Cardiac fibroblast (primary cell): ENCODE measurements at regions not wholly inside any gene's neighbourhood (a gene's known extent, or its start where the extent isn't known, plus 50 kb on each side); places are given as distances from the start of the nearest gene placed in this dataset.

Source experiments
- DNase-seq, 2 donors: peaks; one replicate each; pipeline versions ENCODE4 v3.0.0 to v3.0.0-alpha.2; 2010; ENCODE audit warnings: low read depth in 2 of 2
- H3K4me3 ChIP-seq, 2 donors: replicated peaks in 1 of 2; 1 replicate in 1 of 2; 2 replicates in 1 of 2; pipeline ENCODE4 v1.5.1; 2011; ENCODE audit warnings: low read depth in 2 of 2, low read length in 2 of 2, mild to moderate bottlenecking in 2 of 2, moderate library complexity in 1 of 2
- TF ChIP-seq, protein P1 (sequence below): IDR thresholded peaks from one replicate; pipeline ENCODE4 v1.5.1; 2011; ENCODE audit warnings: low read depth, mild to moderate bottlenecking, low read length, inconsistent platforms

DNA sequence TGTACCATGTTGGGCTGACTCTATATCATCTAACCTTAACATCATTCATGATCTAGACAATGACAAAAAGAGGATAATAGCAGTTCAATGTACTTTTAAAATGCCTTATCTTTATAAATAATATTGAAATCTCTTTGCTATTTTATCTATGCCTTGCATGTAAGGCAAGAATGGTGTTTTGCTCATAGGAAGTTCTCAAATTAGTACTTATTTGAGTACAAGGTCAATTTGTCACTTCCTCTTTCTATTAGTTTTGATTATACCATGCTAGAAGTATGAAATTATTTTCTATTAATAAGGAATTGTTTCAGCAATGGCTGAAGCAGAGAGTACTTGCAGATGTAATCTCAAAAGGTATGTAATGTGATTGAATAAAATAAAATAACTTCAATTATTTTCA lies 1285.4 kb upstream of the TENM4 start:
- no peak for DNase-seq

DNA sequence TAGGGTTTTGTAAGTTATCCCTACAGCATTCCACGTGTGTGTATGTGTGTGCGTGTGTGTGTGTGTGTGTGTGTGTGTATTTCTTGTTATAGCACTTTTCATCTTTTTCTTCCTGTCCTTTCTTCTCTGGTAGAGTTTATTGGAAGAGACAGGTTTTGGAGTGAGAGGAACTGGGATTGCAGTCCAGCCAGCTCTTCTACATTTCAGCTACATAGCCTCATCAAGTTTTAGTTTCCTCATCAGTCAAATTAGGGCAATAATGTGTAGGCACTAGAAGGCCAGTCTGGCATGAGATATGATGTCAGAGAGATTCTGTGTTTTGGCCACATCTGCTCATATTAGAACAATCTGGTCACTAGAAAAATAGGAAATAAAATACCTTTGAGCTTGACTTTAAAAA lies 1283.5 kb upstream of the TENM4 start:
- DNase-seq: no peak
- no peak overlapping the region for H3K4me3 ChIP-seq
- TF ChIP-seq, protein P1, sequence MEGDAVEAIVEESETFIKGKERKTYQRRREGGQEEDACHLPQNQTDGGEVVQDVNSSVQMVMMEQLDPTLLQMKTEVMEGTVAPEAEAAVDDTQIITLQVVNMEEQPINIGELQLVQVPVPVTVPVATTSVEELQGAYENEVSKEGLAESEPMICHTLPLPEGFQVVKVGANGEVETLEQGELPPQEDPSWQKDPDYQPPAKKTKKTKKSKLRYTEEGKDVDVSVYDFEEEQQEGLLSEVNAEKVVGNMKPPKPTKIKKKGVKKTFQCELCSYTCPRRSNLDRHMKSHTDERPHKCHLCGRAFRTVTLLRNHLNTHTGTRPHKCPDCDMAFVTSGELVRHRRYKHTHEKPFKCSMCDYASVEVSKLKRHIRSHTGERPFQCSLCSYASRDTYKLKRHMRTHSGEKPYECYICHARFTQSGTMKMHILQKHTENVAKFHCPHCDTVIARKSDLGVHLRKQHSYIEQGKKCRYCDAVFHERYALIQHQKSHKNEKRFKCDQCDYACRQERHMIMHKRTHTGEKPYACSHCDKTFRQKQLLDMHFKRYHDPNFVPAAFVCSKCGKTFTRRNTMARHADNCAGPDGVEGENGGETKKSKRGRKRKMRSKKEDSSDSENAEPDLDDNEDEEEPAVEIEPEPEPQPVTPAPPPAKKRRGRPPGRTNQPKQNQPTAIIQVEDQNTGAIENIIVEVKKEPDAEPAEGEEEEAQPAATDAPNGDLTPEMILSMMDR: no peak

More for the DNA sequence above, 1285.4 kb upstream of the TENM4 start:
- no peak overlapping the region for H3K4me3 ChIP-seq
- TF ChIP-seq, protein P1: no peak

DNA sequence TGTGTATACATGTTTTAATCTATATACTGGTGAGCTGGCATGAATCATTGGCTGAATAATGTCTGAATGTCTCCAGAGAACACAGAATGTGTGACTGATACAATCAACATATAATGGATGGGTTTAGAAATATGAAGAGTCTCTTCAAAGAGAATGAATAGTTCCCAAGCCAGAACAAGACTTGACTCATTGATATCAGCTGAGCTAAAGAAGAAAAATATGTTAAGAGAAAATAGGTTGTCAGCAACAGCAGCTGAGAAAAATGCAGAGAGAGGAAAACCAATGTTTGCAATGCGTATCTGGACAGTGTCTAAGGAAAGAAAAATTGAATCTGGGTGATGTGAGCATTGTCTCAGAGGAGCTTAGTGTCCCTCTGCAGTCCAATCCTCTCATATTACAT lies 1281.8 kb upstream of the TENM4 start:
- DNase-seq: peak; percentile 41 to 57
- TF ChIP-seq, protein P1: no peak
- no peak overlapping the region for H3K4me3 ChIP-seq

DNA sequence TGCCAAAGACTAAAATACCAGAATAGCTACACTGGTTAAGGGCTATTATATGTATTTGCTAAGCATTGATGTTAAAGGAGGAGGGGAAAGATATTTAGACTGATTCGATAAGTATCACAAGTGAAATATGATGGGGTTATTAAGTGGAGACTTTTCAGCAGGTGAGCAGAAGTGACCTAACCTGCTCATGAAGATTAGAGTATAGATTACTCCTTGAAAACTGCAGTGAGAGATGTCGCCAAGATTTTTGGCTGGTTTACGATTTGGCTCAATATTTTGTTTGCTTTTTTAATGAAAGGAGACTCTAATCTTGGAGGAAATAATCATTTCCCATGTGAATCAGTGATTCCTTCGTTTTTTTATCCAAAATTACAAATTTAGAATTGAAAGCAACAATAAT lies 1279.5 kb upstream of the TENM4 start:
- no peak overlapping the region for H3K4me3 ChIP-seq
- DNase-seq: no peak
- TF ChIP-seq, protein P1: no peak

DNA sequence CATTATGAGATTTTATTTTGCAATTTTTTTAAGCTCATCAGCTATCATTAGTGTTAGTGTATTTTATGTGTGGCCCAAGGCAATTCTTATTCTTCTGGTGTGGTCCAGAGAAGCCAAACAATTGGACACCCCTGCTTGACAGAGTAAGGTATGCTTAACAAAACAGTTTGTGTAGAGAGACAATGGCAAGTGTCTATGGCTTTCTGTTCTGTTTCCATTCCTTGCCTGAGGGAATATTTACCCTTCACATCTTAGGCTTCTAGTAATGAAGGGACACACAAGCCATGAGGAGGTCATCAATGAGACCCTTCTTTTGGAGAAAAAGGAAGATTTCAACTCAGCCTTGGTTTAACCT lies 1278.4 kb upstream of the TENM4 start:
- TF ChIP-seq, protein P1: no peak
- no peak for DNase-seq

DNA sequence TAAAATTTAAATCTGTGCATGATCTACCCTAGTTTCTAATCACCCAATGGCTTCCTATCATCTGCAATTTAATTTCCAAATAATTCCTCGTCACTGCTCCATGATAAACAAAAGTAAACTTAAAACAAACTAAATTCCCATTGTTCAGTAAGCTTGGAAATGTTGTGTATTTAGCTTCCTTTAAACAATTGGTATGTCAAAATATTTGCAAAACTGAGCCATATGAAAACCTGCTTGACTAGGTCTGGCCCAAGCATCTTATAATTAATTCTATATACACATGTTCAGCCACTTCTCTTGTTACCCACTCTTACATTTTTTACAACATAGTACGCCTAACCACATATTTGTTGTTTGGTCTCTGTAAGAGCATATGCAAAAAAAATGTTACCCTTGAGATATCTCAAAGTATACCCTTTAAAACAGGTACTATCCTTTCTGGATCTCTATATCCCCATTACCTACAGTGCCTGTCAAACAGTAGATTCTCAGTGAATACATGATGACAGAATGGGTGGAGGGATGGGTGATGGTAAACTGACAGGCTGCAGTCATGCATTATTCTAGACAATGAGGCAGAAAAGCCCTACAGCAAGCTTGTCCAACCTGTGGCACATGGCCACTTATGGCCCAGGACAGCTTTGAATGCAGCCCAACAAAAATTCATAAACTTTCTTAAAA lies 1277.9 kb upstream of the TENM4 start:
- TF ChIP-seq, protein P1: no peak
- H3K4me3 ChIP-seq: no peak overlapping the region
- no peak for DNase-seq

More for the DNA sequence above, 1278.4 kb upstream of the TENM4 start:
- H3K4me3 ChIP-seq: no peak overlapping the region

DNA sequence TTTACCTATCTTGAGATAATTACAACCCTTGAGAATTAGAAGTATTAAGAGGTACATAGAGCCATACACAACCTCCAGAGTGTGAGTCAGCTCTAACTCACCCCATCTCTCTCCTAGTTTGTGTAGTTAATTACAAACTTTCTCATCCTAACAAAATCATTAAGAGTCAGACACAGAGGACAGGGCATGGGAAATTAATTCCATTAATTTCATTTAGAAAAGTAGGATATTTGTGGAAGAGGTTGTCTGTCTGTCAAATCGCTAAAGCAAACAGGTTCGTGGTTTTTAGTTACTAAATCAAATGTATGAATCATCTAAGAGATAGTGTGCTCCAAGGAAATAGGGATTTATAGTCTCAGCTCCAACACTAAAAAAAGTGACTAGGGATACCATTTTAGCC lies 1261.4 kb upstream of the TENM4 start:
- H3K4me3 ChIP-seq: no peak overlapping the region
- TF ChIP-seq, protein P1: no peak
- DNase-seq: no peak
